ENCODE measurements at regions not wholly inside any gene's neighbourhood (a gene's known extent, or its start where the extent isn't known, plus 50 kb on each side); places are given as distances from the start of the nearest gene placed in this dataset.

DNA sequence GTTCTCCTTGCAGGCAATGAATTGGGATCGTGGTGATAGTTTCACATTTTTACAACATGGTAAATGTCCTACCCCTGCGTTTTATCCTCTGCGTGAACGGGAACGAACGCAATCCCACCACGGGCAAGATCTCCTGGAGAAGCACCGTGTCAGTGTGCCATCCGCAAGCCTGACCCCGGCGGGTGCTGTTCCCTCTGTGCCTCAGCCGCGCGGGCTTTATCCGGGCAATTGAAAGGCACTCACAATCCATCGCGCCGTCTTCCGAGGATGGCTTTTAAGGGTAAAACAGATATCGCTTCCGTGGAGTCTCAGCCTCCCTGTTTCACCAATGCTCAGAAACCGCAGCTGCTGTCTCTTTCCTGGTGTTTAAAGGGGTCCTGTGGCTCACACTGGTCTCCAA lies 1387.5 kb downstream of the BRD1 start:
- H3K27me3 ChIP-seq, result no peaks in the 10 kb centered on the region
- no peaks in the 10 kb centered on the region for H3K36me3 ChIP-seq (replicated peaks in 1 of 2)
- H3K27ac ChIP-seq, result no peak overlapping the region
- intact Hi-C loops (cut with DNase I), result no loop called here
- no peak for TF ChIP-seq POLR2A (IDR thresholded peaks at IDR 0.05)
- TF ChIP-seq, protein P1, sequence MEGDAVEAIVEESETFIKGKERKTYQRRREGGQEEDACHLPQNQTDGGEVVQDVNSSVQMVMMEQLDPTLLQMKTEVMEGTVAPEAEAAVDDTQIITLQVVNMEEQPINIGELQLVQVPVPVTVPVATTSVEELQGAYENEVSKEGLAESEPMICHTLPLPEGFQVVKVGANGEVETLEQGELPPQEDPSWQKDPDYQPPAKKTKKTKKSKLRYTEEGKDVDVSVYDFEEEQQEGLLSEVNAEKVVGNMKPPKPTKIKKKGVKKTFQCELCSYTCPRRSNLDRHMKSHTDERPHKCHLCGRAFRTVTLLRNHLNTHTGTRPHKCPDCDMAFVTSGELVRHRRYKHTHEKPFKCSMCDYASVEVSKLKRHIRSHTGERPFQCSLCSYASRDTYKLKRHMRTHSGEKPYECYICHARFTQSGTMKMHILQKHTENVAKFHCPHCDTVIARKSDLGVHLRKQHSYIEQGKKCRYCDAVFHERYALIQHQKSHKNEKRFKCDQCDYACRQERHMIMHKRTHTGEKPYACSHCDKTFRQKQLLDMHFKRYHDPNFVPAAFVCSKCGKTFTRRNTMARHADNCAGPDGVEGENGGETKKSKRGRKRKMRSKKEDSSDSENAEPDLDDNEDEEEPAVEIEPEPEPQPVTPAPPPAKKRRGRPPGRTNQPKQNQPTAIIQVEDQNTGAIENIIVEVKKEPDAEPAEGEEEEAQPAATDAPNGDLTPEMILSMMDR (IDR thresholded peaks at IDR 0.05), result no peak
- WGBS, 4 donors, result 86 to 91% (median 88%) methylated on average over 21 to 22 of the region's 22 CpGs
- H3K4me3 ChIP-seq, result no peak overlapping the region
- DNase-seq, result no peak
- H3K4me1 ChIP-seq (replicated peaks in 1 of 2), result no peaks in the 10 kb centered on the region
- H3K9me3 ChIP-seq (replicated peaks in 1 of 3), result no peaks in the 10 kb centered on the region

DNA sequence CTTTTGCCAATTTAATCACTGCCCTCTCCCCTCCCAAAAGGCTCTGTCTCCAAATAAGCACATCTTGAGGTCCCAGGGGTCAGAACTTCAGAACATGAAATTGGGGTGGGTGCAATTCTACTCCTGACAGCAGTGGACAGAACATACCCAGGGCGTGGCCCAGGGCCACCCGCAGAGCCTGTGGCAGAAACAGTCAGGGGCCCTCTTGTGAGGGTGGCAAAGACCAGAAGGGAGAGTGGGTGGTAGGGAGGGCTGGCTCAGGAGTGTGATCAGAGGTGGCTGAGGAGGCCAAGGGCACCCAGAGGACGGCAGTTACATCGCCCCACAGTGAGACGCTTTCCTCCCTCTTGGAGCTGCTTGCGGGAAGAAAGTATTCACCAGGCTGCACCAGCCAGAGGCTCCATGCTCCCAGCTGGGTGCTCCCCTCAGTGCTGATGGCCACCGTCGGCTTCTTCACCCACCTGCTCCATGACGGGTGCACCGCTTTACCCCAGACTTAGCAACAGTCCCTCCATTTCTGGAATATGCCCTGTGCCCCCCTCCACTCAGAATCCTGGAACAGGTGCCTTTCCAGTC lies 1388.0 kb downstream of the BRD1 start:
- no peak for DNase-seq
- 76 to 80% (median 78%) methylated on average over 10 of the region's 10 CpGs for WGBS, 4 donors

DNA sequence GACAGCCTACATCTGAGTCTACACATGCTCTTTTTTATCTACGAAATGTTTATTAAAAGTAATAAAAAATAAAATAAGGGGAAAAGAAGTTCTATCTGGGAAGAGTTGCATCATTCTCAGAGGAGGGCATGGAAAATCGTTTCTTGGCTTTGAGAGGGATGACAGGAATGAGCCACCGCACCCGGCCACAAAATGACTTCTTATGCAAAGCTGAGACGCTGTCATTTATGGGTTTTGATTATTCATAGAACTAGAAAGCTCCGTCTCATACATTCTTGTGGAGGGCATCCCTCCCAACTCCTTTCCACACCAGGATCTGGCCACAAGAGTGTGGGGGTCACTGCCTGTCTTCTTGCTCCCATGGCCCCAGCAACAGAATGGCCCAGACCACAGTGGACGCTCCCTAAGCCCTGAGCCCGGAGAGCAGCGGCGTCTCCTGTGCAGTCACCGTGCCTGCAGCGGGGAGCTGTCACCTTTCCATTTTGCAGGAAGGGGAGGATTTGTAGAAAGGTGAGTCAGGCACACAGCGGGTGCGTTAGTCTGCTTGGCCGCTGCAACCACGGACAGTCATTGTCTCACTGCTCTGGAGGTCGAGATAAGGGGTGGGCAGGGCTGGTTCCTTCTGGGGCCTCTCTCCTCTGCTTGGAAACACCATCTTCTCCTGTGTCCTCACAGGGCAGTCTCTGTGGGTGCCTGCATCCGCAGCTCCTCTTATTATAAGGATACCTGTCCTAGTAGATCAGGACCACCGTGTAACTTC lies 1388.7 kb downstream of the BRD1 start:
- Histone ChIP-seq H3K4me1 (replicated peaks in 1 of 2) (no peaks in the 10 kb centered on the region), H3K4me3 (no peak overlapping the region), H3K27me3 (no peaks in the 10 kb centered on the region), H3K9me3 (replicated peaks in 1 of 3) (no peaks in the 10 kb centered on the region), H3K36me3 (replicated peaks in 1 of 2) (no peaks in the 10 kb centered on the region), H3K27ac (no peak overlapping the region)
- intact Hi-C loops (cut with DNase I), result no loop called here
- no peak for DNase-seq
- TF ChIP-seq, protein P1 (IDR thresholded peaks at IDR 0.05), result no peak
- TF ChIP-seq POLR2A (IDR thresholded peaks at IDR 0.05), result no peak
- 66 to 73% (median 71%) methylated on average over 15 to 19 of the region's 19 CpGs for WGBS, 4 donors

More for the DNA sequence above, 1388.0 kb downstream of the BRD1 start:
- Histone ChIP-seq H3K4me1 (replicated peaks in 1 of 2) (no peaks in the 10 kb centered on the region), H3K27ac (no peak overlapping the region), H3K9me3 (replicated peaks in 1 of 3) (no peaks in the 10 kb centered on the region), H3K4me3 (no peak overlapping the region), H3K36me3 (replicated peaks in 1 of 2) (no peaks in the 10 kb centered on the region), H3K27me3 (no peaks in the 10 kb centered on the region)
- TF ChIP-seq, protein P1 (IDR thresholded peaks at IDR 0.05), result no peak
- TF ChIP-seq POLR2A (IDR thresholded peaks at IDR 0.05), result no peak
- intact Hi-C loops (cut with DNase I), result no loop called here

DNA sequence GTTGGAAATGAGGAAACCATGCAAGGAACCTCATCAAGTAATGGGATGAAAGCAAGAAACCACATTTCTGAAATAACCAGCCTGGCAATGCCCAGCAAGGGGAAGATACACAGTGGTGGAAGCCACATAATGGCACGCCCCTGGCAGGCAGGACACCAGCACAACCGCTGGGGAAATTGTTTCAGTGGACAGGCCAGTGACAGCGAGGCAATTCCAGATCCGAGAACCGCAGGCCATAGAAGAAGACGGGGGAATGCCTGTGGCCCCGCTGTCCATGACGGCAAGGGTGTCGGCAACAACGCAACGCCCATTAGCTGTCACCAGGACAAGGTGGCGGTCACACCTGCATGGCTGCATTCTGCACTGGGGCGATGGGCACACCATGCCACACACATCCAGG lies 1389.6 kb downstream of the BRD1 start:
- WGBS, 4 donors, result 86 to 93% (median 90%) methylated on average over 12 to 13 of the region's 13 CpGs
- no peaks in the 10 kb centered on the region for H3K4me1 ChIP-seq (replicated peaks in 1 of 2)
- no peak overlapping the region for H3K27ac ChIP-seq
- no peak for DNase-seq
- intact Hi-C loops (cut with DNase I), result no loop called here
- H3K36me3 ChIP-seq (replicated peaks in 1 of 2), result no peaks in the 10 kb centered on the region
- no peak overlapping the region for H3K4me3 ChIP-seq
- no peak for TF ChIP-seq POLR2A (IDR thresholded peaks at IDR 0.05)
- TF ChIP-seq, protein P1 (IDR thresholded peaks at IDR 0.05), result no peak
- no peaks in the 10 kb centered on the region for H3K27me3 ChIP-seq
- H3K9me3 ChIP-seq (replicated peaks in 1 of 3), result no peaks in the 10 kb centered on the region

Measured in adrenal gland (tissue), 9 donors.